ENCODE measurements at regions not wholly inside any gene's neighbourhood (a gene's known extent, or its start where the extent isn't known, plus 50 kb on each side); places are given as distances from the start of the nearest gene placed in this dataset.

DNA sequence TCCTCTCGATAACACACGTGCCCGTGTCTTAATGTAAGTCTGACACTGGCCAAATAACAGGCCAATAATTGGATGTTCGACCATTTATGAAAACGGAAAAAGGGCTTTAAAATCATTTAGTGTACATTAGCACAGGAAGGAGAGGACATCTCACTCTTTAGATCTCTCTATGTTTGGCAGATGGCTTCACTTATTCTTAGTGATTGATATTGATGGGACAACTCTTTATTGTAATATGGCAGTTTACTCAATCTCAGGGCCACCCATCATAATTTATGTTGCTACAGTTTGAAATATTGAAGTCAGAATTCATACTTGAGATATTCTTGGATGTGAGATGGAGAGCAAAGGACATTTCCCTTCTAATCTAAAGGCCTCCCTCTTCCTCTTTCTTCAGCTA lies 430.7 kb upstream of the ARGLU1 start:
- peaks cover 14% of the 10 kb centered on the region for H3K9me3 Mint-ChIP-seq

DNA sequence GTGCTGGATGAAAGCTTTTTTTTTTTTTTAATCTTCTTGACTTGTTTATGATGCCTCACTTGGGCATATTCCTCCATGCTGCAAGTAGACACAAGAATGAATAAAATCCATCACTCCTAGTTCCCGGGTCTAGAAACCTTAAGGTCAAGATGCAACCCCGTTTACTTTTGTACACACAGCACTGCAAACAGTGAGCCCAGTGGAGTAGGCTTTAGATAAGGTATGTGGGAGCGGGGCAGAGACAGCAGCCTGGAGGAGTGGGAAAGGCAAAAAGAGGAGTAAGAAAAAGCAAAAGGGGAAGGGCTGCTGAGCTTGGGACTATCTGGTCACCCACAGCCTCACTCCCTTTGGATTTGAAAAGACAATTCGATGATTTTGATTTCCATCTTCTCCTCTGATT lies 429.8 kb upstream of the ARGLU1 start:
- Mint-ChIP-seq H3K36me3 (no peaks in the 10 kb centered on the region), H3K9me3 (peaks cover 14% of the 10 kb centered on the region)

More for the DNA sequence above, 430.7 kb upstream of the ARGLU1 start:
- Mint-ChIP-seq H3K4me1 (no peaks in the 10 kb centered on the region), H3K36me3 (no peaks in the 10 kb centered on the region), H3K27ac (no peak overlapping the region), H3K4me3 (no peak overlapping the region)
- no peak for DNase-seq (ENCODE audit: low spot score in 2 of 2)
- ATAC-seq = no peak

DNA sequence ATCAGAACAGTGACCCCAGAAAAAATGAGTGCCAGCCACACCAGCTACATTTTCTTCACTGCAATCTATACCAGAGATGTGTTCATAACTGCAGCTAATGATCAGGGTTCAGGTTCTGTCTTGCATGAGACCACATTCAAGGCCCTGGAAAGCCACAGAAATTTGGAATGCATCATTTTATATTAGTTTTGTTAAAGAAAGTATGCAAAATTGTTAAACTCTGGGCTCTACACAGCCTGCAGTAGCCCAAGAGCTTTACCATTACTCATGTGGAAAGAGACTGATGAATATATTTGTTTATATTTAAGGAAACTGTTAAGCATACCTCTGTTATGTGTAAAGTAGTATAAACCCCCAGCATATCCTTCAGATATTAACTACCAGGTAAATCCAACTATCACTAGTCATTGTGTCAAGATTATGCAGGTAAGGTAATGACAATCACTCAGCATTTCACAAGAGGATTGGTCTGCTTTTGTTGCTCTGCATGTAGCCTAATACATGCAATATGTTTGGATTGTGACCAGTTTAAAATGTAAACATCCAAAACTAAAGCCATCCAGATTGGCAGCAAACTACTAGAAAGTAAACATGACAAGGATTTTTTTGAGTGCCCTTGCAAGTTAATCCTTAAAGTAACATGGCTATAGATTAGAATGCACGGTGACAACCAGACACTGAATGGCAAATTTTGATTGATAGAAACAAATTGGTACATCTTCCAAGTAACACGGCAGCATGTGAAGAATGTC lies 429.1 kb upstream of the ARGLU1 start:
- DNase-seq (ENCODE audit: low spot score in 2 of 2) (no peak), ATAC-seq (no peak)
- H3K36me3 Mint-ChIP-seq = no peaks in the 10 kb centered on the region
- H3K4me1 Mint-ChIP-seq = no peaks in the 10 kb centered on the region
- H3K9me3 Mint-ChIP-seq = peaks cover 14% of the 10 kb centered on the region
- no peak overlapping the region for H3K27ac Mint-ChIP-seq
- no peak overlapping the region for H3K4me3 Mint-ChIP-seq

More for the DNA sequence above, 429.8 kb upstream of the ARGLU1 start:
- Mint-ChIP-seq H3K27ac (no peak overlapping the region), H3K4me1 (no peaks in the 10 kb centered on the region), H3K4me3 (no peak overlapping the region)
- DNase-seq (ENCODE audit: low spot score in 2 of 2) = no peak
- ATAC-seq = no peak

DNA sequence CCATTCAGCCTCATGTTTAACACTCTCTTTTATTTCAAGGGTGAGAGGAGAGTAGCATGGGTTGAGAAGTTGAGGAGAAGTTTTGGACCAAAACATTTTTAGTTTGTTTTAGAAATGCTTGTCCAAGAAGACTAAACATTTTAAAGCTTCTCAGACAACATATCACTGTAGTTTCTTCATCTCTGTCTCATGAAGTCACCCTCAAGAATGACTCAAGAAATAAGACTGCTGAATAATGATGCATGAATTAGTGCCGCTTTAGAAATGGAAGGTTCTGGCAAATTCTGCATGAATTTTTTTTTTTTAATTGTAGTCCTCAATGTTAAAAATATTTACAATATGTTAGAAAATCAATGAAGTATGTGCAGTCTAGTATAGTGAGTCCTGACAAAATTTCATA lies 422.7 kb upstream of the ARGLU1 start:
- H3K36me3 Mint-ChIP-seq = no peaks in the 10 kb centered on the region
- peaks cover 6% of the 10 kb centered on the region for H3K9me3 Mint-ChIP-seq
- no peak overlapping the region for H3K27ac Mint-ChIP-seq
- ATAC-seq (no peak), DNase-seq (ENCODE audit: low spot score in 2 of 2) (no peak)
- H3K4me1 Mint-ChIP-seq = no peaks in the 10 kb centered on the region
- H3K4me3 Mint-ChIP-seq = no peak overlapping the region

DNA sequence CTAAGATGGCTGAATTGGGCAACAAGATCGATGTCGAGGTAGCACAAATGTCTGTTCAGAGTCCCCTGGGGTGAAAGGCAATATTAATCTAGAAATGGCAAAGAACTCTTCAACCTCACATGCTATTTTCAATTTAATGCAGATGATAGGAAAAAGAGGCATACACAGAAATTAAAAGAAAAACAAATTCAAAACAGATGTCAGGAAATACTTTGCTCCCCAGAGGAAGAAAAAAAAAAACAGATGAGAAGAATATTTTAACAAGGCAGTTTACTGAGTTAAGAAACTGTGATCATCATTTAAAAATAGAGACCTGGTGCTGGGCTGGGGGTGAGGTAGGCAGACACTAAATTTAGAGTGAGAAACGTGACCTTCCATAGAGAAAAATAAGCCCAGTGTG lies 421.9 kb upstream of the ARGLU1 start:
- Mint-ChIP-seq H3K9me3 (peaks cover 6% of the 10 kb centered on the region), H3K36me3 (no peaks in the 10 kb centered on the region), H3K4me3 (no peak overlapping the region), H3K4me1 (no peaks in the 10 kb centered on the region), H3K27ac (no peak overlapping the region)
- DNase-seq (ENCODE audit: low spot score in 2 of 2) (no peak), ATAC-seq (no peak)

DNA sequence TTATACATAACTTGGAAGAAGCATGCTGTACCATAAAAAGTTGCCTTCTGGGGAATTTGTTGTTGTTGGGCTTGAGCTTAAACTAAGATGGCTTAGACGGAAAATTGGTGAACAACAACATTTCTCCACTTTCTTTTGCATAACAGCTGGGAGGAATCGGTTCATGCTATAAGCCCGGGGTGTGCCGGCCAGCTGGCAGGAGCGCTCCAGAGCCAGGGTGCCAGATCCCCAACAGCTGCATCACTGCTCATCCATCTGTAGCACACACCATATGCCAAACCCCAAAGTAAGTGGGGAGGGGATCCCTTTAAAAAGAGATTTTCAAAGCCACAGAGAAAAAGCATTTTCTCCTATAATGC lies 419.5 kb upstream of the ARGLU1 start:
- Mint-ChIP-seq H3K36me3 (no peaks in the 10 kb centered on the region), H3K9me3 (peaks cover 9% of the 10 kb centered on the region), H3K4me1 (no peaks in the 10 kb centered on the region), H3K27ac (no peak overlapping the region), H3K4me3 (no peak overlapping the region)
- no peak for ATAC-seq
- no peak for DNase-seq (ENCODE audit: low spot score in 2 of 2)

DNA sequence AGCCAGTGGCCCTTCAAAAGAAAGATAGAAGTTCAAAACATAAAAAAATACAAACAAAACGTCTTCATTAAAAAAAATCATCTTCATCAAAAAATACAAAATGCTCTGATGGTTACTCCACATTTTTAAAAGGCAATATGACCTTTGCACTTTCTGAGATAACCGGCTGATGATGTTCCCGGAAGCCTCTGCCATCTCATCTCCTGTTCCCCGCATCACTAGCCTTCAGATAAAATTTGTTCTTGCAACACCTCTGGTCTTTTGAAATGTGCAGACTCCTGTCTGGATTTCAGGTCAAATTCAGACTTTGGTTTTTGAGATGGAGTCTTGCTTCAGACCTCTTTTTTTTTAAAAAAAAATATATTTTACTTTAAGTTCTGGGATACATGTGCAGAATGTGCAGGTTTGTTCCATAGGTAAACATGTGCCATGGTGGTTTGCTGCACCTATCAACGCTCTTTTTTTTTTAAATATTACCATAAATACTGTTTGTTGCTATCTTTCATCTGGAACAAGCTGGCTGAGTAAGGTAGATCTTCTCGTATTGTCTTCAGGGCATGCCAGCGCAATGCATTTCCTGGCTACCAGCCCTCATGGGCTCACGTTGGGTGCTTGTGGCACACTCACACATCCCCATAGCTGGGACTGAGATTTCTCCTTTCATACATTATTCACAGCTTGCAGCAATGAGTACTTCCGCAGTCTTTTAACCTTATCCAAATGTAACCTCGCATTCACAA lies 418.9 kb upstream of the ARGLU1 start:
- no peaks in the 10 kb centered on the region for H3K36me3 Mint-ChIP-seq
- no peak overlapping the region for H3K27ac Mint-ChIP-seq
- no peak for ATAC-seq
- no peak for DNase-seq (ENCODE audit: low spot score in 2 of 2)
- H3K9me3 Mint-ChIP-seq = peaks cover 10% of the 10 kb centered on the region
- H3K4me3 Mint-ChIP-seq = no peak overlapping the region
- H3K4me1 Mint-ChIP-seq = no peaks in the 10 kb centered on the region

DNA sequence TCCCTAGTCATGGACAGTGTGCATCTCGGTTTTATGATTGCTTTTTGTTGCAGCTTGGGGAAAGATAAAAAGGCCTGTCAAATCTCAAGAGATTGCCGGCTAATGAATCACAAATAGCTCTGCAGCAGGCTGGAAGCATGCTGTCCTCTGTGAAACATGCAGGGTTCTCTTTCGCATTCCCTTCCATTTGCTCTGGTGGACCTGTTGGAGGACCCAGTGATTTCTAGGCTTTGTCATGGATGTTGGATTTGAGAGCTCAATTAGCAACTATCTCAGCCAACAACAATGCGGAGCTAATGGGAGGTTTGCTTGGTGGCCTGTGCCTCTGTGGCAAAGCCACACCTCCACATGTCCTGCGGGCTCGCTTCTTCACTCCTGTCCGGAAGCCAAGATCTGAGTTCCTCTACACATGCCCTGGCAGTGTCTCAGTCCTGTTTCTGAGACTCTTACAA lies 418.1 kb upstream of the ARGLU1 start:
- Mint-ChIP-seq H3K27ac (no peak overlapping the region), H3K9me3 (peaks cover 14% of the 10 kb centered on the region), H3K4me1 (no peaks in the 10 kb centered on the region), H3K36me3 (no peaks in the 10 kb centered on the region), H3K4me3 (no peak overlapping the region)
- ATAC-seq = no peak
- no peak for DNase-seq (ENCODE audit: low spot score in 2 of 2)

DNA sequence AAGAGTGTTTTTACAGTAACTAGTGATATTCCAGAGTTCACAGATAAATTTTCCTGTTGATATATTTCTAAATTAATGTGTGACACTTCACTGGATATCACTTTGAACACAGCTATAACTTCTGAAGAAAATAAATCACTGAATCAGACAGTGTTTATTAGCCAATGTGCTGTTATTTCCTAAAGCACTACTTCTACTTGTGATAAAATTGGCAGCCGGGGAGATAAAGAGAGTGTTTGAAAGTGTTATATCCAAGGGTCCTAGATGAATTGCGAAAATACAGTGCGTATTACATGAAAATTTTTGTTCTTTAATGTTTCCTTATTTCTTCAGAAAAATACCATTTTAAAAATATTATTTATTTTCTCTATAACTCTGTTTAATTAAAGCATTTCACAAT lies 417.5 kb upstream of the ARGLU1 start:
- DNase-seq (ENCODE audit: low spot score in 2 of 2) = no peak
- H3K4me3 Mint-ChIP-seq = no peak overlapping the region
- no peak overlapping the region for H3K27ac Mint-ChIP-seq
- no peak for ATAC-seq
- no peaks in the 10 kb centered on the region for H3K4me1 Mint-ChIP-seq
- peaks cover 14% of the 10 kb centered on the region for H3K9me3 Mint-ChIP-seq
- no peaks in the 10 kb centered on the region for H3K36me3 Mint-ChIP-seq

DNA sequence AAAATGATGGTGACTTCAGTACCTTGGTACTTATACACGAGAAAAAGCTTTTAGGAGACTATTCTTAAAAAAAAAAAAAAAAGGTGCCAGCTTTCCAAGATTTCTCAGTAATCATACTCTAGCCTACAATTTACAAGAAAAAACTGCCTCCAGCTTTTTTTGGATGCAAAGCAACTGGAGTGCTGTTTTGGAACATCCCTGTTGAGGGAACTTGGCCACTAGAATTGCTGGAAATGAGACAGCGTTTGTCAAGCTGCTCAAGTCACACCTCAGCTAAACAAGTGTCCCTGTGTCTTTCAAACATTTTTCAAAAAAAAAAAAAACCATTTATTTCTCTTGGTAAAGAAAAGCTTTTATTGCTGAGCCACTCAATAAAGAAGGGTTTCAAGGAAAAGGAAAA lies 413.1 kb upstream of the ARGLU1 start:
- no peaks in the 10 kb centered on the region for H3K36me3 Mint-ChIP-seq
- no peak for ATAC-seq
- peaks cover 8% of the 10 kb centered on the region for H3K9me3 Mint-ChIP-seq
- DNase-seq (ENCODE audit: low spot score in 2 of 2) = no peak
- H3K4me1 Mint-ChIP-seq = no peaks in the 10 kb centered on the region
- H3K27ac Mint-ChIP-seq = no peak overlapping the region
- no peak overlapping the region for H3K4me3 Mint-ChIP-seq

DNA sequence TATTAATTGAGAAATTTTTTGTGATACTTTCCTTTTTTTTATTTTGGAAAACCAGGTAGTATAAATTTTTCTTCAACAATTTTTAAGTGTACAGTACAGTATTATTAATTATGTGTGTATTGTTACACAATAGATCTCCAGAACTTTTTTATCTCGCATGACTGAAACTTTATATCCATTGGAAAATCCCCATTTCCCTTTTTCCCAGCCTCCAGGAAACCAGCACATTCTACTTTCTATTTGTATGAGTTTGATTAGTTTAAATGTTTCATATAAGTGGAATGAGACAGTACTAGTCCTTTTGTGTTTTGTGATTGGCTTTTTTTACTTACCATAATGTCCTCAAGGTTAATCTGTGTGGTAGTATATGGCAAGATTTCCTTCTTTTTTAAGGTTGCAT lies 399.5 kb upstream of the ARGLU1 start:
- Mint-ChIP-seq H3K27ac (no peak overlapping the region), H3K9me3 (peaks cover 14% of the 10 kb centered on the region), H3K4me1 (no peaks in the 10 kb centered on the region), H3K4me3 (no peak overlapping the region), H3K36me3 (no peaks in the 10 kb centered on the region)
- ATAC-seq = no peak
- DNase-seq (ENCODE audit: low spot score in 2 of 2) = no peak

DNA sequence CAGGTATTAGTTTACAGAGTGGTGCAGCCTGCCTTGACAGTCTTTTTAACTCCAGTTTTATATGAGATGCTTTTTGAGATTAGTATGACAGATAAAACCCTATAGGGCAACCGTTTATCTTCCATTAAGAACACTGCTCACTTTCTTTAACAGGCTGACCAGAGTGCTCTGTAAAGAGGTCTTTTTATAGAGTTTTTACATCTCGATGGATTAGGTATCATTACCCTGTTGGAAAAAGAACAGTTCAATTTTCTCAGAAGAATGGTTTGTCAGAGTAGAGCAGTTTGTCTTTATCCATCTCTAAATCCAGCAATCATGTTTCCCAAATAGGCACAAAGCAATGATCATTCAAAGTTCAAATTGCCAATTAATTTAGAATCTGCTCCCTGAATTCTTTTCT lies 395.2 kb upstream of the ARGLU1 start:
- no peak for DNase-seq (ENCODE audit: low spot score in 2 of 2)
- ATAC-seq = no peak
- H3K9me3 Mint-ChIP-seq = peaks cover 7% of the 10 kb centered on the region
- no peak overlapping the region for H3K4me3 Mint-ChIP-seq
- no peaks in the 10 kb centered on the region for H3K36me3 Mint-ChIP-seq
- H3K27ac Mint-ChIP-seq = no peak overlapping the region
- H3K4me1 Mint-ChIP-seq = no peaks in the 10 kb centered on the region

DNA sequence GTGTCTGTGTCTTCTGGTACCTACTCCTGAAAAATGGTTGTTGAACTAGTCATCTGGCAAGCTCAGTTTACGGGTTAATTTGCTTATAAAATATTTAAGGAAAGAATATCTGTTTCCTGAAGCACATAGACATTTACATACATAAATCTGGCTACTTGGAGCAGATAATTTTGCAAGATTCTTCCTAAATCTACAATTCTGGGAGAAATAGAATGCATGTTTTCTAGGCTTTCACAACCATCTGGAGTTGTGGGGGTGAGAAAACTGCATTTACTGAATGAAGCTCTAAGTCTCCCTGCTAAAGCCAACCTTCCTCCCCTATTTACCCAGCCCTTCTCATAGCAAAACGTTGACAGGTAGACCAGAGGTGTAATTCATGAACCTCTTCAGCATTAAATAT lies 393.7 kb upstream of the ARGLU1 start:
- DNase-seq (ENCODE audit: low spot score in 2 of 2) (no peak), ATAC-seq (no peak)
- no peaks in the 10 kb centered on the region for H3K36me3 Mint-ChIP-seq
- peaks cover 10% of the 10 kb centered on the region for H3K9me3 Mint-ChIP-seq
- H3K4me3 Mint-ChIP-seq = no peak overlapping the region
- no peaks in the 10 kb centered on the region for H3K4me1 Mint-ChIP-seq
- no peak overlapping the region for H3K27ac Mint-ChIP-seq

DNA sequence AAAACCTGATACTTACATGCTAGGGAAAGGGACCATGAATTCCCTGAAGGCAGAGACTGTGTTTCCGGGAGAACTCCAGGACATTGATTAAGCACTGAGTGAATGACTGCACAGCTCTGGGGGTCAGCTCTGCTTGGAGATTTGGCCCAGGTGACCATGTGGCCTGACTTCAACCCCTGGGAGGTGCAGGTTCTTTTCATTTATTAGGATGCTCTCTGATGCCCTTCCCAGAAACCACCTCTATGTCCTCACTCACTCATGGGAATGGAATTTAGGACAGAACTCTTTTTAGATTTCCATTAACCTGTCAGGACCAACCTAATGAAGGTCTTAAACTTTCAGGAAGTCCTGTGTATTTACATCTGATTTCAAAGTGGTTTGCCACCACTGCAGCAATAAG lies 393.3 kb upstream of the ARGLU1 start:
- Mint-ChIP-seq H3K9me3 (peaks cover 10% of the 10 kb centered on the region), H3K4me3 (no peak overlapping the region), H3K36me3 (no peaks in the 10 kb centered on the region), H3K27ac (no peak overlapping the region), H3K4me1 (no peaks in the 10 kb centered on the region)
- no peak for DNase-seq (ENCODE audit: low spot score in 2 of 2)
- ATAC-seq = no peak

DNA sequence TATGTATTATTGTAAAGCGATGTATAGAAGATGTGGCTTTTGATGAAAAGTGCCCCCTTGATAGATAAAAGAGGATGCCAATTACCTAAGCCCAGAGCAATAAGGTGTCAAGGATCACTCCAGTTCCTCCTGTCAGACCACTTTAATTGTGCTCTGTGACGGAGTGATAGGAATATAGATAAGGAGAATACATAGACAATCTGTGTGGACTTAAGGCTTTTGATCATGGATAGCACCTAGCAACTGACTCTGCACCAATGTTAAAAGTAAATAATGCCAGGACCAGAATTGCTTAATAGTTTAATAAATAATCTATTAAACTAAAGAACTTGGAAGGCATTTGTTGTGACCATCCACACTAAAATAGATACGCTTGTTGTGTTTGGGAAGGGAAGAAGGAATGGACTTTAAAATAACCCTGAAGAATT lies 390.7 kb upstream of the ARGLU1 start:
- Mint-ChIP-seq H3K36me3 (no peaks in the 10 kb centered on the region), H3K9me3 (peaks cover 8% of the 10 kb centered on the region), H3K4me1 (no peaks in the 10 kb centered on the region), H3K4me3 (no peak overlapping the region), H3K27ac (no peak overlapping the region)
- ATAC-seq (no peak), DNase-seq (ENCODE audit: low spot score in 2 of 2) (no peak)

DNA sequence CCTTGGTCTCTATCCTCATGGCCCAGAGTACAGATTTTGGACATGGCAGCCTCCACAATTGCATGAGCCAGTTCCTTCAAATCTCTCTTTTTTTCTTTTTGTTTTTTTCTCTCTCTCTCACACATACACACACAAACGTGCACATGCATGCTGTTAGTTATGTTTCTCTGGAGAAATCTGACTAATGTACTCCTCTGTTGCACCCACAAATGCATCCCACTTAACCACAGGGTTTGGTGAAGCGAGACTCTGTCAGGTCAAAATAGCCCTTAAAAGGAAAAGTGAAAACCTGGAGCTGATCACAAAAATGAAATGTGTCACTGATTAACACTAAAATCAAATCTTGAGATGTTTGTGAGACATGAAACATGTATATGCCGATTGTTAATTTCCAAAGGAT lies 374.6 kb upstream of the ARGLU1 start:
- no peak for DNase-seq (ENCODE audit: low spot score in 2 of 2)
- Mint-ChIP-seq H3K9me3 (peaks cover 3% of the 10 kb centered on the region), H3K4me1 (no peaks in the 10 kb centered on the region), H3K36me3 (no peaks in the 10 kb centered on the region), H3K27ac (no peak overlapping the region), H3K4me3 (no peak overlapping the region)
- ATAC-seq = no peak

All from stimulated activated effector memory CD8-positive, alpha-beta T cell treated with anti-CD3 and anti-CD28 coated beads, Interleukin-12 subunit alpha, Interleukin-12 subunit beta, amount 100 ng/mL, for 72 hours (primary cell).